A549 (cell line): ENCODE measurements at regions not wholly inside any gene's neighbourhood (a gene's known extent, or its start where the extent isn't known, plus 50 kb on each side); places are given as distances from the start of the nearest gene placed in this dataset.

Experiments used
- EHMT2 ChIP-seq: fragments of 200-600 bp; sonication (generic); IDR thresholded peaks from 2 replicates; pipeline ENCODE4 v1.6.1; 2016; ENCODE audit warnings: antibody characterized with exemption, low read depth, mild to moderate bottlenecking, moderate library complexity
- TF ChIP-seq, protein P1 (sequence below): fragments of >200 bp; sonication (Bioruptor Twin); formaldehyde crosslinking; IDR thresholded peaks from 3 replicates; pipeline ENCODE4 v1.5.1; 2016

DNA sequence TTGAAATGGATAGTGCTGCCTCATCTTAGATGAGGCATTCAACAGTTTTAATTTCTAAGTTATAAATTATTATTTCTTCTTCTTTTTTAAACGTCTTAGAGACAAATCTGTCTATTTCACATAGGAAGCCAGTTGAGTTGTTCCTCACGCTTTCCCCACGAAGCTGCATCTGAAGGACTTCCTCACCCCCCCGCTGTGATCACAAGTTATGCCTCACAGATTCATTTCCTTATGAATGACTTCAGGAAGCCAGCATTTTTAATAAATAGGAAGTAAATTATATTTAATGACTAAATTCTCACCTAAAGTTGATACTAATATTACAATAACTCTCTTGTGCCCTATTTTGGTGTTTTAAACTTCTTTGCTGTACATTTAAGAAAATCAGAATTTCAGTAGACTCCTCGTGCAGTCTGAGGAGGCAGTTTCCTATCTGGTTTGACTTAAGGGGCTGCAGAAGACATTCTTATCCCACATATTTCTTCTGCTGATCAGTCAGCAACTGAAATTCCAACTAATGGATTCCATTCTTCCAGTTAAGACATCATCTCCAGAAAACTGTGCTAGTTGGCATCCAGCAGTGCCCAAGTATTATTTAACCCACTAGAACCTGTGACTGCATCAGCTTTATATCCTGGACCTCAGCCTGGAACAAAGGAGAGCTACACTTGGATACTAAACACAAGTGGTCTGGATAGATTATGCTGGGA is 182.7 kb upstream of the CCN2 start:
- TF ChIP-seq EHMT2 = no peak
- TF ChIP-seq, protein P1, sequence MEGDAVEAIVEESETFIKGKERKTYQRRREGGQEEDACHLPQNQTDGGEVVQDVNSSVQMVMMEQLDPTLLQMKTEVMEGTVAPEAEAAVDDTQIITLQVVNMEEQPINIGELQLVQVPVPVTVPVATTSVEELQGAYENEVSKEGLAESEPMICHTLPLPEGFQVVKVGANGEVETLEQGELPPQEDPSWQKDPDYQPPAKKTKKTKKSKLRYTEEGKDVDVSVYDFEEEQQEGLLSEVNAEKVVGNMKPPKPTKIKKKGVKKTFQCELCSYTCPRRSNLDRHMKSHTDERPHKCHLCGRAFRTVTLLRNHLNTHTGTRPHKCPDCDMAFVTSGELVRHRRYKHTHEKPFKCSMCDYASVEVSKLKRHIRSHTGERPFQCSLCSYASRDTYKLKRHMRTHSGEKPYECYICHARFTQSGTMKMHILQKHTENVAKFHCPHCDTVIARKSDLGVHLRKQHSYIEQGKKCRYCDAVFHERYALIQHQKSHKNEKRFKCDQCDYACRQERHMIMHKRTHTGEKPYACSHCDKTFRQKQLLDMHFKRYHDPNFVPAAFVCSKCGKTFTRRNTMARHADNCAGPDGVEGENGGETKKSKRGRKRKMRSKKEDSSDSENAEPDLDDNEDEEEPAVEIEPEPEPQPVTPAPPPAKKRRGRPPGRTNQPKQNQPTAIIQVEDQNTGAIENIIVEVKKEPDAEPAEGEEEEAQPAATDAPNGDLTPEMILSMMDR = no peak
